ENCODE measurements at regions not wholly inside any gene's neighbourhood (a gene's known extent, or its start where the extent isn't known, plus 50 kb on each side); places are given as distances from the start of the nearest gene placed in this dataset.

GRCh38 chr10:78504181-78504580 is 470.5 kb downstream of the RPS24 start:
- WGBS, 2 donors = 67 to 71% methylated on average over 3 of the region's 3 CpGs
- Histone ChIP-seq H3K4me1 (no peaks in the 10 kb centered on the region), H3K27ac (no peak overlapping the region), H3K4me3 (no peak overlapping the region), H3K9me3 (no peaks in the 10 kb centered on the region), H3K36me3 (no peaks in the 10 kb centered on the region), H3K27me3 (no peaks in the 10 kb centered on the region)
- FAIRE-seq = no peak
- TF ChIP-seq CTCF (IDR thresholded peaks at IDR 0.05) = no peak
- intact Hi-C loops (cut with DNase I) = no loop called here
- no peak for DNase-seq
- no peak for ATAC-seq

GRCh38 chr10:78505657-78506056 is 472.0 kb downstream of the RPS24 start:
- no peak for TF ChIP-seq CTCF (IDR thresholded peaks at IDR 0.05)
- Histone ChIP-seq H3K4me1 (no peaks in the 10 kb centered on the region), H3K27me3 (no peaks in the 10 kb centered on the region), H3K27ac (no peak overlapping the region), H3K36me3 (no peaks in the 10 kb centered on the region), H3K9me3 (no peaks in the 10 kb centered on the region), H3K4me3 (no peak overlapping the region)
- 86 to 94% methylated on average over 4 of the region's 4 CpGs for WGBS, 2 donors
- intact Hi-C loops (cut with DNase I) = no loop called here
- no peak for ATAC-seq
- no peak for DNase-seq
- no peak for FAIRE-seq

GRCh38 chr10:78506614-78507013 is 473.0 kb downstream of the RPS24 start:
- TF ChIP-seq CTCF (IDR thresholded peaks at IDR 0.05) = no peak

GRCh38 chr10:78507510-78508160 is 474.0 kb downstream of the RPS24 start:
- no peaks in the 10 kb centered on the region for H3K9me3 ChIP-seq
- ATAC-seq (no peak), FAIRE-seq (no peak), DNase-seq (no peak)
- no peaks in the 10 kb centered on the region for H3K27me3 ChIP-seq
- H3K4me1 ChIP-seq = no peaks in the 10 kb centered on the region
- 84 to 85% methylated on average over 8 of the region's 8 CpGs for WGBS, 2 donors
- intact Hi-C loops (cut with DNase I) = no loop called here
- H3K36me3 ChIP-seq = no peaks in the 10 kb centered on the region
- H3K27ac ChIP-seq = no peak overlapping the region
- no peak for TF ChIP-seq CTCF (IDR thresholded peaks at IDR 0.05)
- H3K4me3 ChIP-seq = no peak overlapping the region

More at GRCh38 chr10:78506614-78507013, 473.0 kb downstream of the RPS24 start:
- ATAC-seq = no peak
- H3K27me3 ChIP-seq = no peaks in the 10 kb centered on the region
- H3K27ac ChIP-seq = no peak overlapping the region
- 85 to 100% methylated on average over 2 of the region's 2 CpGs for WGBS, 2 donors
- no peak for FAIRE-seq
- no peak overlapping the region for H3K4me3 ChIP-seq
- H3K4me1 ChIP-seq = no peaks in the 10 kb centered on the region
- no peak for DNase-seq
- H3K36me3 ChIP-seq = no peaks in the 10 kb centered on the region
- H3K9me3 ChIP-seq = no peaks in the 10 kb centered on the region
- intact Hi-C loops (cut with DNase I) = no loop called here

- ATAC-seq (no peak), DNase-seq (no peak), FAIRE-seq (no peak)
- Histone ChIP-seq H3K9me3 (no peaks in the 10 kb centered on the region), H3K4me3 (no peak overlapping the region), H3K27me3 (no peaks in the 10 kb centered on the region), H3K27ac (no peak overlapping the region), H3K4me1 (no peaks in the 10 kb centered on the region), H3K36me3 (no peaks in the 10 kb centered on the region)
- intact Hi-C loops (cut with DNase I) = no loop called here
- 95 to 96% methylated on average over 6 of the region's 6 CpGs for WGBS, 2 donors
- TF ChIP-seq CTCF (IDR thresholded peaks at IDR 0.05) = no peak
Measured at GRCh38 chr10:78508955-78509748, 475.5 kb downstream of the RPS24 start.

All from pancreas (tissue), 10 donors.